ENCODE measurements at regions not wholly inside any gene's neighbourhood (a gene's known extent, or its start where the extent isn't known, plus 50 kb on each side); places are given as distances from the start of the nearest gene placed in this dataset.

DNA sequence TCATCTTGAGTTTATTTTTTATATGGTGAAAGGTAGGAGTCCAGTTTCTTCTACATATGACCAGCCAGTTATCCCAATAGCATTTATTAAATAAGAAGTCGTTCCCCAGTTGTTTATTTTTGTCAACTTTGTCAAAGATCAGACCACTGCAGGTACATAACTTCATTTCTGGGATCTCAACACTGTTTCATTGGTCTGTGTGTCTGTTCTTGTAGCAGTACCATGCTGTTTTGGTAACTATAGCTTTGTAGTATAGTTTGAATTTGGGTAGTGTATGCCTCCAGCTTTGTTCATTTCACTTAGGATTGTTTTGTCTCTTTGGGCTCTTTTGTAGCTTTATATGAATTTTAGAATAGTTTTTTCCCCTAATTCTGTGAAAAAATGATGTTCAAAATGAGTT is 340.4 kb upstream of the PCDH20 start:
- TF ChIP-seq, protein P1, sequence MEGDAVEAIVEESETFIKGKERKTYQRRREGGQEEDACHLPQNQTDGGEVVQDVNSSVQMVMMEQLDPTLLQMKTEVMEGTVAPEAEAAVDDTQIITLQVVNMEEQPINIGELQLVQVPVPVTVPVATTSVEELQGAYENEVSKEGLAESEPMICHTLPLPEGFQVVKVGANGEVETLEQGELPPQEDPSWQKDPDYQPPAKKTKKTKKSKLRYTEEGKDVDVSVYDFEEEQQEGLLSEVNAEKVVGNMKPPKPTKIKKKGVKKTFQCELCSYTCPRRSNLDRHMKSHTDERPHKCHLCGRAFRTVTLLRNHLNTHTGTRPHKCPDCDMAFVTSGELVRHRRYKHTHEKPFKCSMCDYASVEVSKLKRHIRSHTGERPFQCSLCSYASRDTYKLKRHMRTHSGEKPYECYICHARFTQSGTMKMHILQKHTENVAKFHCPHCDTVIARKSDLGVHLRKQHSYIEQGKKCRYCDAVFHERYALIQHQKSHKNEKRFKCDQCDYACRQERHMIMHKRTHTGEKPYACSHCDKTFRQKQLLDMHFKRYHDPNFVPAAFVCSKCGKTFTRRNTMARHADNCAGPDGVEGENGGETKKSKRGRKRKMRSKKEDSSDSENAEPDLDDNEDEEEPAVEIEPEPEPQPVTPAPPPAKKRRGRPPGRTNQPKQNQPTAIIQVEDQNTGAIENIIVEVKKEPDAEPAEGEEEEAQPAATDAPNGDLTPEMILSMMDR (IDR thresholded peaks at IDR 0.05; ENCODE audit: low read depth, low read length), result no peak
- TF ChIP-seq EZH2phosphoT487 (IDR thresholded peaks at IDR 0.05; ENCODE audit: low read depth), result no peak
